ENCODE measurements at regions not wholly inside any gene's neighbourhood (a gene's known extent, or its start where the extent isn't known, plus 50 kb on each side); places are given as distances from the start of the nearest gene placed in this dataset.
A peak's percentile ranks its signal among the peaks of the same experiment; 100 is the strongest.

GRCh38 chr10:129325893-129326292 is 141.1 kb upstream of the MGMT start:
- DNase-seq = no peak

GRCh38 chr10:129328546-129328945 is 138.5 kb upstream of the MGMT start:
- DNase-seq = no peak

DNA sequence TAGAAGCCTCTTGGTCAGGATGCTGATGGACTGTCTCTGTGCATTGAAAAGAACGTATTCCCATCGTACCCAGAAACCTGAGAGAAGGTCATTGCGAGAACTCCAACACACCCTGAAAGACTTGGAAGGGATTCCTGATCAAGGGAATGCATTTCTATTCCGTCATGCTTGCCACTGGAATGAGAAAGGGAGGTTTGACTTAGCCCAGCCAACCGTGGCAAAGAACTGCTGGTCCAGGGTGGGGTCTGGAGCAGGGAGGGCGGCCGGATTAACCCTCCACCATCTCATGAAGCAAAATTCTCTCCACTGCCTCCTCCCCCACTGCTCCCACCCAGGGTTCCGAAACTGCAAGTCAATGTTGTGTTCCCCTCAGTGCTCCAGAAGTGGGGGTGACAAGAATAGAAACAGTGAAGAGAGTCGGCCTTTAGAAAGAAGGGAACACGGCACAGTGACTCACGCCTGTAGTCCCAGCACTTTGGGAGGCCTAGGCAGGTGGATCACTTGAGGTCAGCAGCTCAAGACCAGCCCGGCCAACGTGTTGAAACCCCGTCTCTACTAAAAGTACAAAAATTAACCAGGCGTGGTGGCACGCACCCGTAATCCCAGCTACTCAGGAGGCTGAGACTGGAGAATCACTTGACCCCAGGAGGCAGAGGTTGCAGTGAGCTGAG is 137.5 kb upstream of the MGMT start:
- DNase-seq = no peak

- no peak for DNase-seq
Measured at GRCh38 chr10:129330211-129330610, 136.8 kb upstream of the MGMT start.

GRCh38 chr10:129331207-129331838 is 135.7 kb upstream of the MGMT start:
- DNase-seq = no peak

GRCh38 chr10:129331839-129332220 is 135.2 kb upstream of the MGMT start:
- DNase-seq = no peak

- peak in 1 of 2 experiments; percentile 9 for DNase-seq
Measured at GRCh38 chr10:129332476-129332875, 134.6 kb upstream of the MGMT start.

DNA sequence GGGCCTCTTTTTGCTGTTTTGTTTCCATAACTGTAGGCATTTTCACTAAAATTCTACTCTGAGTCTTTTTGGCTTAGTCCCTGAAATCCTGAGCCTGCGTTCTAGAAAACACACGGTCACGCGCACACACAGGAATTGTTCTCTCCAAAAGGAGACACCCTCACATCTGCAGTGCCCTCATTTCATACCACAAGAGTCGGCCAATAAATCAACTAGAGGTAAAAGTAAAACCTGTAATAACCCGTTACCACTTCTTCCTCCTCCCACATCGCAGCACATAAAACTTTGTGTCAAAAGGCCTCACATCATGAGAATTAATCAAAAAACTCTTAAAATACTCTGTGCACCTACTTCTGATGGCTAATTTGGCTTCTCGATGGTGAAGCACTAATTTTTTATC is 133.3 kb upstream of the MGMT start:
- no peak for DNase-seq

DNA sequence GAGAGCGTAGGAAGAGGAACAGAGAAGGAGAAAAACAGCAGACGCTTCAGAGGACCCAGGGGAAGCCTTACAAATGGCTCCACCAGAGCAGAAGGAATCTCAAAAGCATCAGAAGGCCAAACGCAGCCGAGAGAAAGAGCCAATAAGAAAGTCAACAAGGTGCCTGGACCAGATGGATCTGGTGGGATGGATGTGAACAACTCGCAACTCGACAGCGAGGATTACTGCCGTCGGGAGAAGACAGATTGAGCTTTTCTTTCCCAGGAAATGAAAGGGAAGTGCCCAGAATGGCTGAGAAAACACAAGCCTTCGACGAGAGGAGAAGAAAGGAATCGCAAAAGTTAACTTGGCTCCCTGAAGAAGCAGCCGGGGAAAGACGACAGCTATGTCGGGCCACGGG is 132.8 kb upstream of the MGMT start:
- no peak for DNase-seq

DNA sequence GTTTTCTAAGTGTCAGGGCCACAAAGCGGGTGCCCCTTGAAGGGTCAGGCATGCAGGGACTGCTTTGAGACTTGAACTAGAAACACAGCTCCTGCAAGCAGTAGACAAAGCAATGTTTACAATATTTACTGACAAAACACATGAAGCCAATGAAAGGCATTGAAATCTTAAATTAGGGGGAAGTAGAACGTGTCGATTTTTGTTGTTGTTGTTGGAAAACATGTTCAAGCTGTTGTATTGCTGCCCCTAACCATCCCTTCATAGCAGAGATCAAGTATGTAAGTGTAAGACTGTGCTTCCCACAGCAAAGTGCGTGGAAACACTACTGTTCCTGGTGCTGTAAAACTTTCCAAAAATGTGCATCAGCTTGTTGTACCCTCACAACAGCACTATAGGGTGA is 131.6 kb upstream of the MGMT start:
- DNase-seq = no peak

DNA sequence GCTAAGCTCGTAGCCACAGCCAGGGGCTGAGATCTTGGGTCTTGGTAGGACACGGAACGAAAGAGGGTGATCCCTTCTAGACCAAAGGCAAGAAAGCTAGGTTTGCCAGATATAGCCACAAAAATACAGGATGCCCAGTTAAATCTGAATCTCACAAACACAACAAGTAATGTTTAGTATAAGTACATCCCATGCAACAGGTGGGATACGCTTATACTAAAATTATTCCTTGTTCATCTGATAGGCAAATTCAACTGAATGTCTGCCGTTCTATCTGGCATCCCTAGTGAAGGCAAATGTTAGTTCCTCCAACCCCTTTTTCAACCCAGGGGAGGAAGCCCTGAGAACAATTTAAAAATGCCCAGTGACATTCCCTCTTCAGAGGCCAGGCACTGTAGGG is 131.1 kb upstream of the MGMT start:
- DNase-seq = no peak

- no peak for DNase-seq
Measured at GRCh38 chr10:129339191-129339590, 127.8 kb upstream of the MGMT start.

DNA sequence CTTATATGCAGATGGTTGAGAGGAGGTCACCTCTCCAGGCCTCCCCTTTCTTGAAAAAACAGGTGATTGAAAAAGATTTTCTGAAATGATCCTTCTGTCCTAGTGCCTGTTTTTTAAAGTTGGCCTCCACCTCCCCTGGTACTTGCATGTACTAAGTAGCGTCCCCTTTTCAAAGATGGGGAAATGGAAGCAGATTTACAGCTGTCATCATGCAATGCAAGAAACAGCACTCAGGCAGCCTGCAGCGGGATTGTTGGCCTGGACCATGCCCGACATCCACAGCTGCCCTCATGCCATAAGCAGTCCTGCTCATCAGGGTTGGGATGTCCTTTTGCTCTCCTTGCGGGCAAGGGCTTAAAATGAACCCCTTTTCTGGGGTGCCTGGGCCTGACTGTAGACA is 127.2 kb upstream of the MGMT start:
- no peak for DNase-seq

DNA sequence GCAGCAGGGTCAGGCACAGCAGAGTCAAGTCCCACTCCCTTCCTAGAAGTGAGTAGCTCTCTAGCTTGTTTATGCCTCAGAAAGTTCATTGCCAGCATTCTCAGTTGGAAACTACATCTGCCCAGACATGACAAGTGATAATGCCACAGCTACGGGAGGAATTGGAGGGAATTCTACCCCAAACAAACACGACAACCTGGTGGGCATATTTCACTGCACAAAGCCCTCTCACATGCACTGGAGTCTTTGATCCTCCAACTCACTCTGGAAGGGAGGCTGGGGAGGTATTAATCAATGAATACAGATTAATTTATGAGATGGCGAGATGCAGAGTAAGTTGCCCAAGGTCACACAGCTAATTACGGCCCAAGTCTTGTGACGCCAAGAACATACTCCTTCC is 126.0 kb upstream of the MGMT start:
- no peak for DNase-seq

GRCh38 chr10:129342385-129342784 is 124.7 kb upstream of the MGMT start:
- DNase-seq = no peak

DNA sequence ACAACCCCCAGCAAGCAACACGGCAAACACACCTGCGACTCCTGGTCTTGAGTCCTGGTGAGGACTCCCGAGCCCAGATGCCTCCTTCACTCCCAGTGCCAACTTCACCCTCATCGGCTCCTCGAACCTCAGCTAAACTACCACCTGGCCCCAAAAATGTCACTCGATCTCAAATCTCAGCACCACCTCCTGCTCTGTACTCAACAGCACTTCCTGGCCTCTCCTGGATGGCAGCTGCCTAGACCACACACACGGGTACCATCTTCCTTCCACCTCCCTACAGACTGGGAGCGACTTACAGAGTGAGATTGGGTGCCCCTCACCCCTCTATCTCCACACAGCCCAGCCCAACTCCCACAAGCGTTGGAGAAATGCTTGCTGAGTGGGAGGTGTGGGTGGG is 123.9 kb upstream of the MGMT start:
- no peak for DNase-seq

- DNase-seq = no peak
Measured at GRCh38 chr10:129344103-129344502, 122.9 kb upstream of the MGMT start.

DNA sequence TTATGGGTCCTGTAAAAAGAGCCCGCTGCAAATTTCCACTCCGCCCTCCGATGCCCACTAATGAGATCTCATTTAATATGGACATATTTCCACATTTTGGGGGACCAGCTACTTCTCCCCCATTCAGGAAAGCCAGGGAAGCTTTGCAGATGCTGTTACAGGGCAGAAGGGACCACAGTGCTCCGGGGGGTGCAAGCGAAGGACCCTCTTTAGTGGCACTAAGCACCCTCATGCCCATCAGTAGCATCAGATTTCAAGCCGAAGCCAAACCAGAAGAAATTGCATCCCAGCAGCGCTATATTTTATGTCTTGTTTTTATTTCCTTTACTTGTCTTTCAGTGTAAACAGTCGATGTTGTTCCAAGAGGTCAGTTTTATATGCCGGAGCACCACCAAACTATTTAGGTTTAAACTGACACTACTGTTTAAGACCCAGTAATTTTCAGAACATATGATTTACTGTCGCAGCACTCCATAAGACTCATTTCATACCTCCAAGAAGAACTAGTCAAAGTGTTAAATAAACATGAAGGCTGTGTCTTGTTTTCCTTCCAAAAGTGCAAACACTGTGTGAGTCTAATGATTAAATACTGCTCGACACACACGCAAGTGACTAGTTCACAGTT is 122.2 kb upstream of the MGMT start:
- no peak for DNase-seq

- DNase-seq = no peak
Measured at GRCh38 chr10:129345763-129346162, 121.3 kb upstream of the MGMT start.

DNA sequence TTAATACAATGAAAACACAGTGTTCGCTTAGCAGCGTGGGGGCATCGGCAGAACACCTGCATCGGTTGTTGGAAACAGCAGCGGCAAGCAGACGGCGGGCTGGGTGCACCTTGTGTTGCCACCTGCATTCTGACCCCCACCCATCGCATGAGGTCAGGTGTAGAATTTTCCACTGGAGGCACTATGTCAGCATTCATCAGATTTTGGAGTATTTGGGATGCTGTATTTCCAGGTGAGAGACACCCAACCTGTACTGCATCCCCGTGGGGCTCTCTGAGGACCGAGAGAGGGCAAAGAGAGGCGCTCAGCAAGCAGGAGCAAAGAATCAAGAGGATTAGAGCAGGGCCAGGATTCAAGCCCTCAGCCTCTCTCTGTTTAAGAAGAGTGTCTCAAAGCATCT is 116.4 kb upstream of the MGMT start:
- DNase-seq = no peak

DNA sequence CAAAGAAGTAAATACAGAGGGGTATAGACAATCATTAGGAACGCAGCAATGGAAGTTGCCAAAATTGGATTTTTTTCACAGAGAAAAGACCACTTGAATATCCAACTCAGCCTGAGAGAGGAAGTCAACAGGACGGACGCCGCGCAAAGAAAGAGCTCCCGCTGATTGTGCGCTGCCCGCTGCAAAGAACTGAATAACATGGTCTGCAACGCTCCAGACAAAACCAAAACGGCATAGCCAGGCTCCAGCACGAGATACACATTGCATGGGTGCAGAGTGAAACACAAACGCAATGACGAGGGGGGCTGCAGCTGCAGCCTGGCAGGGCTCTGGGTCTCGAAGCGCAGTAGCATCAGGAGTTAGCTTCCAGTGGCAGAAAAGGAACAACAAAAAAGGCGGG is 113.9 kb upstream of the MGMT start:
- no peak for DNase-seq

- DNase-seq = no peak
Measured at GRCh38 chr10:129360046-129360445, 107.0 kb upstream of the MGMT start.

- no peak for DNase-seq
Measured at GRCh38 chr10:129361676-129362376, 105.2 kb upstream of the MGMT start.

DNA sequence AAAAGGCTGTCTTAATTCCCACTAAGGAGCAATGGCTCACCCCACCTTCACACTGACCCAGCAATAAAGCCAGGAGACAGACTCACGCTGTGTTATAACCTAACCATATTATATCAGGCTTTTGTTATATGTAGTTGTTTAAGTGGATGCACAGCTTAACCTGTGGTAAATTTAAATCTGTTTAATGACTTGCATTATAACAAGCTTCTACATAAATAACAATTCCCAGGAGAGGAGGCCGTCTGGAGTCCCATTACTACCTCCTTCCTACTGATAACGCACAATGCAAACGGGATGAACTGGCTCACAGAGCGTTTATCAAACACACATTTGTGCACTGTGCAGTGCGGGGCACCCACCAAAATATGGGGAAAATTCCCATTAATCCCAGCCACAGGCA is 102.1 kb upstream of the MGMT start:
- no peak for DNase-seq

All from activated CD4-positive, alpha-beta T cell treated with anti-CD3 and anti-CD28 coated beads, Interleukin-2, amount 50 U/mL, for 48 hours (primary cell).